Chondrocyte (in vitro differentiated cells): ENCODE measurements at regions not wholly inside any gene's neighbourhood (a gene's known extent, or its start where the extent isn't known, plus 50 kb on each side); places are given as distances from the start of the nearest gene placed in this dataset.
A peak's percentile ranks its signal among the peaks of the same experiment; 100 is the strongest.

Experiments
- DNase-seq: peaks from one replicate; pipeline ENCODE4 v3.0.0; 2021; ENCODE audit warnings: mixed read lengths, low spot score
- H3K27ac Mint-ChIP-seq: one replicate; pipeline ENCODE4 v1.8.0; 2021; ENCODE audit warnings: mild to moderate bottlenecking, moderate library complexity, mixed read lengths; ENCODE audit not compliant: unreplicated experiment
- H3K27me3 Mint-ChIP-seq: 2 replicates; pipeline ENCODE4 v1.8.0; 2021; ENCODE audit warnings: low read depth, mixed read lengths
- H3K36me3 Mint-ChIP-seq: 2 replicates; pipeline ENCODE4 v1.8.0; 2021; ENCODE audit warnings: low read depth, mixed read lengths
- H3K4me1 Mint-ChIP-seq: 2 replicates; pipeline ENCODE4 v1.8.0; 2021; ENCODE audit warnings: low read depth, mild to moderate bottlenecking, mixed read lengths
- H3K4me3 Mint-ChIP-seq: one replicate; pipeline ENCODE4 v1.8.0; 2021; ENCODE audit warnings: mild to moderate bottlenecking, moderate library complexity, mixed read lengths; ENCODE audit not compliant: unreplicated experiment
- H3K9me3 Mint-ChIP-seq: 2 replicates; pipeline ENCODE4 v1.8.0; 2021; ENCODE audit warnings: low read depth, mixed read lengths
- TF ChIP-seq, protein P1 (sequence below): fragments of 200-600 bp; sonication (generic); IDR thresholded peaks from 2 replicates; pipeline ENCODE4 v1.5.0; 2021; ENCODE audit warnings: antibody characterized with exemption, mild to moderate bottlenecking, moderate library complexity

DNA sequence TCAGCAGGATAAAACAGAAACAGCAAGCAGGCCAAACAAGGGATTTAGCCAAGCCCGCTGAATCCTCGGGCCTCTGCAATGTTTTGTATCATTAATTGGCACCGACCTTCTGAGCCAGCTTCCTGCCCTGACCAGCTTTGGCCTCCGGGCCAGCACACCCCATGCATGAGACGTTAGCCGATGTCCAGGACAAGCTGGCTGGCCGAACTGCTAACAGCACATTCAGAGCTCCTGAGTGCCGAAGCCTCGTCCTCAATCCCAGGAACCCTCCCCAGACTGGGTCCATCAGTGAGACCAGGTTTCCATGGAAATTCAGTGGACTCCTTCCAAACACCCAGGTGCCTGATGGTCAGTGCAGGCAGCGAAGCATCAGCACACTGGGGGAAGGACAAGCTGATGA lies 134.3 kb upstream of the PFKP start:
- H3K9me3 Mint-ChIP-seq = no peaks in the 10 kb centered on the region
- no peaks in the 10 kb centered on the region for H3K36me3 Mint-ChIP-seq
- H3K4me3 Mint-ChIP-seq = no peak overlapping the region
- peaks cover 16% of the 10 kb centered on the region for H3K4me1 Mint-ChIP-seq
- no peak for DNase-seq
- H3K27me3 Mint-ChIP-seq = no peaks in the 10 kb centered on the region
- no peak overlapping the region for H3K27ac Mint-ChIP-seq
- TF ChIP-seq, protein P1, sequence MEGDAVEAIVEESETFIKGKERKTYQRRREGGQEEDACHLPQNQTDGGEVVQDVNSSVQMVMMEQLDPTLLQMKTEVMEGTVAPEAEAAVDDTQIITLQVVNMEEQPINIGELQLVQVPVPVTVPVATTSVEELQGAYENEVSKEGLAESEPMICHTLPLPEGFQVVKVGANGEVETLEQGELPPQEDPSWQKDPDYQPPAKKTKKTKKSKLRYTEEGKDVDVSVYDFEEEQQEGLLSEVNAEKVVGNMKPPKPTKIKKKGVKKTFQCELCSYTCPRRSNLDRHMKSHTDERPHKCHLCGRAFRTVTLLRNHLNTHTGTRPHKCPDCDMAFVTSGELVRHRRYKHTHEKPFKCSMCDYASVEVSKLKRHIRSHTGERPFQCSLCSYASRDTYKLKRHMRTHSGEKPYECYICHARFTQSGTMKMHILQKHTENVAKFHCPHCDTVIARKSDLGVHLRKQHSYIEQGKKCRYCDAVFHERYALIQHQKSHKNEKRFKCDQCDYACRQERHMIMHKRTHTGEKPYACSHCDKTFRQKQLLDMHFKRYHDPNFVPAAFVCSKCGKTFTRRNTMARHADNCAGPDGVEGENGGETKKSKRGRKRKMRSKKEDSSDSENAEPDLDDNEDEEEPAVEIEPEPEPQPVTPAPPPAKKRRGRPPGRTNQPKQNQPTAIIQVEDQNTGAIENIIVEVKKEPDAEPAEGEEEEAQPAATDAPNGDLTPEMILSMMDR = no peak

DNA sequence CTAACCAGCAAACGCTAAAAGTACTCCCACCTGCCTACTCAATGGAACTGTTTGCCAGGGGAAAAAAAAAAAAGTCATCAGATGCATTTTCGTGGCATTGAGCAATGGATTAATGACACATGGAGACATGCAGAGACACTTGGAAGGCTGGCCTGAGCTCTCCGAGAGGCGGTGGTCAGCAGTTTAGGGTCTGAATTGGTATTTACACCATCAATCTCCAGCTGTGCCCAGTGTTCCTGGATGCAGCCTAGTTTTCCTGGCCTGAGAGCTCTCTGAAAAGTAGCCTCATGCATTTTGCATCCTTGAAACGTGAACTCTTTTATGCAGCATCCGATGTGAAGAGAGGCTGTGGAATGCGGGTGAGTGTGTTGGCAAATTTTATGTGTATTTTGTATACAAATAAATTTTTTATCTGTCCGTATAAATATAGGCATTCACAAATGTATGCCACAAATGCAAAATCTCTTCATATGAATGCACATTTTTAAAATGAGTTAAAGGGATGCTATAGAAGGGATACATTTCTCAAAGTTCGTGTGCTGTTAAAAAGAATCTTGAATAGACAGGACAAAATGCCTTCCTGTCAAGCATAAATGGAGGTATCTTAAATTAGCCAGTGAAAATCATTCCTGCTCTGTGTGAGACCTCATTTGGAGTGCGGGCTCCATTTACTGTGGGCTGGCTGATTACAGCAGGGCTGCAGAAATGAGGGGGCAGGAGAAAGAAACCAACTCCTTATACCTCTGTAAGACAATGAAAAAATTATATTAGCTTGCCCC lies 137.7 kb upstream of the PFKP start:
- no peak overlapping the region for H3K27ac Mint-ChIP-seq
- H3K4me3 Mint-ChIP-seq = no peak overlapping the region
- H3K27me3 Mint-ChIP-seq = no peaks in the 10 kb centered on the region
- peaks cover 29% of the 10 kb centered on the region for H3K4me1 Mint-ChIP-seq
- H3K36me3 Mint-ChIP-seq = no peaks in the 10 kb centered on the region
- TF ChIP-seq, protein P1 = no peak
- no peak for DNase-seq
- H3K9me3 Mint-ChIP-seq = no peaks in the 10 kb centered on the region

DNA sequence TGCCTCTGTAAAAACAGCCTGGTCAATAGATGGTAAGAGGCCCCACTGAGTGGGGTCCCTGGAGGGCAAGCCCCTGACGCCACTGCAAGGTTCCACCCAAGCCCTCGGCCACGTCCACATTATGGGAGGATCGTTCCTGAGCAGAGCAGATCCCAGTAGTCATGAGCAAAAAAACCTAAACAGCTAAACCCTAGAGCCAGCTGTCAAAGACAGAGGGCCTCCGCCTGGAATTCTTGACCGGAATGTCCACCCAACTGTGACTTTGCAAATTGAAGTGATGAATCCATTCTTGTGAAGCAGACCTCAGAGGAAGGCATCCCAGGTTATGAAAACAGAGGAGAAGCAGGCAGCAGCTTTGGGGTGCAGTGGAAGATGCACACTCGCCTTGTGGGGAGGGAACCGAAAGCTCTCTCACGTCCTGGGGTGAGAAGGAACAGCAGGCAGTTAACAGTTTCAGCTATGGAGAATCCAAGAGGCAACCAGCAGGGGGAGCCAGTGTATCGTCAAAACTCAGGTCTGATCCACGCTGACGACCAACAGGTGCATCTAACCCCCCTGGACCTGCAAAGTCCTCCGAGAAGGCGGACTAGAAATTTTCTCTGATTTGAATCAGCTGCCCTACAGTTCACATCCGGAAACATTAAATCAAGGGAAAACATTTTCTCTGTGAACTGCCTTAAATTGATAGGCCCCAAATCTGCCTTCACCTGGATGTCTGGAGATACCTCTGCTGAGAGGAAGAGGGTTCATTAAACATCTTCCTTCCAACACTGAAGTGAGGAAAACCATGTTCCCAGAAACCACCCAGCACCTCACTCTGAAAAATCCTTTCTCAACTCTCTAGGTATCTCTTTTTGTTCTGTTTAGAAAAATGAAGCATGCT lies 139.1 kb upstream of the PFKP start:
- Mint-ChIP-seq H3K4me1 (peaks cover 22% of the 10 kb centered on the region), H3K27ac (no peak overlapping the region), H3K36me3 (no peaks in the 10 kb centered on the region), H3K27me3 (no peaks in the 10 kb centered on the region), H3K4me3 (no peak overlapping the region), H3K9me3 (no peaks in the 10 kb centered on the region)
- TF ChIP-seq, protein P1 = peak; percentile 92
- DNase-seq = no peak

DNA sequence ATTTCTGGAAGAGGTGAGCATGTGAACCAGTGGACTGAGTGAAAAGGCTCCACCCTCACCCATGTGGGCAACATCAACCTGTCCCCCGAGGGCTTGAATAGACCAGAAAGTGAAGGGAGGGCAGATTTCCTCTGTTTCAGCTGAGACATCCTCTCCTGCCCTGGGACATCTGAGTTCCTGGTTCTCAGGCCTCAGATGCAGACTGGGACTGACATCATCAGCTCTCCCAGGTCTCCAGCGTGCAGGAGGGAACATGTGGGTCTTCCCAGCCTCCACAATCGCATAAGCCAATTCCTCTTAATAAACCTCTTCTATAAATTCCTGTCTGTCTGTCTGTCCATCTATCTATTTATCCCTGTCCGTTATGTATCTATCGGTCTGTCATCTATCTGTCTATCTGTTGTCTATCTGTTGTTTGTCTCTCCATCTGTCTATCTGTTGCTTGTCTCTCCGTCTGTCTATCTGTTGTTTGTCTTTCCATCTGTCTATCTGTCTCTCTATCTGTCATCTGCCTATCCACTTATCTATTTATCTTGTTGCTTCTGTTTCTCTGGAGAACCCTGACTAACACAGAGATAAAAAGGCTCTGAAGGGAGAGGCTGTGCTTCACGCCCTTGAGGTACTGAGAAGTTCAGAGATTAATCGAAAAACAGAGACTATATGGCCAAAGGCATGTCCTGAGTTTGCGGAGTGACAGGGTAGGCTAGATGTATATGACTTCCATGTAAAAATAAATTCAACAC lies 140.3 kb upstream of the PFKP start:
- Mint-ChIP-seq H3K36me3 (no peaks in the 10 kb centered on the region), H3K27ac (no peak overlapping the region), H3K4me3 (no peak overlapping the region), H3K4me1 (peaks cover 22% of the 10 kb centered on the region), H3K27me3 (no peaks in the 10 kb centered on the region), H3K9me3 (no peaks in the 10 kb centered on the region)
- TF ChIP-seq, protein P1 = no peak
- DNase-seq = no peak

DNA sequence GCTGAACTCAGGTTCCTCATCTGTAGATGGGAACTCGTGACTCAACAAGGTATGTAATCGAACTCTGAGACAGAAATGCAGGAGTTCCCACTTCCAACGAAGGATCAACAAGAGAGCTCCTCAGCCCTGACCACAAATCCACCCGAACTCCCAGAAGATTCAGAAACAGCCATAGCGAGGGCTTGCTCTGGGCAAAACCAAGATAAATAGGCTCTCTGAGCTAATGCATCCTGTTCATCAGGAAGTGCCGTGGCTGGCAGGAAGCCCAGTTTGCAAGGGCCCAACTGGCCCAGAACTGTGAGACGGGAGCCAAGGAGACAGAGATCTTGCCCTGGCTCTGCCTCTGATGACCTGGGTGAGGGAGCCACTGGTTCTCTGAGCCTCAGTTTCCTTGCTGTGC lies 141.7 kb upstream of the PFKP start:
- Mint-ChIP-seq H3K27me3 (no peaks in the 10 kb centered on the region), H3K4me3 (no peak overlapping the region), H3K27ac (peak overlapping the region; percentile 58), H3K9me3 (no peaks in the 10 kb centered on the region), H3K4me1 (peaks cover 33% of the 10 kb centered on the region), H3K36me3 (no peaks in the 10 kb centered on the region)
- TF ChIP-seq, protein P1 = no peak
- DNase-seq = no peak
